ENCODE measurements at regions not wholly inside any gene's neighbourhood (a gene's known extent, or its start where the extent isn't known, plus 50 kb on each side); places are given as distances from the start of the nearest gene placed in this dataset.

- TF ChIP-seq CTCF (IDR thresholded peaks at IDR 0.05), result no peak
- no peak for TF ChIP-seq POLR2A (IDR thresholded peaks at IDR 0.05)
These were observed 466.1 kb upstream of the NRP1 start for GRCh38 chr10:33800545-33800944.
